WERI-Rb-1 (cell line): ENCODE measurements at regions not wholly inside any gene's neighbourhood (a gene's known extent, or its start where the extent isn't known, plus 50 kb on each side); places are given as distances from the start of the nearest gene placed in this dataset.

ENCODE experiments used
- DNase-seq: peaks from one replicate; pipeline ENCODE4 v3.0.0-alpha.2; 2020
- H3K27ac ChIP-seq: fragments of 250-450 bp; sonication (Bioruptor Pico); 2 replicates; pipeline ENCODE4 v1.5.1; 2020; ENCODE audit warnings: mild to moderate bottlenecking, moderate library complexity
- H3K27me3 ChIP-seq: fragments of 250-450 bp; sonication (Bioruptor Pico); 2 replicates; pipeline ENCODE4 v1.5.1; 2021; ENCODE audit warnings: mild to moderate bottlenecking, low read depth, moderate library complexity; ENCODE audit not compliant: insufficient read depth, severe bottlenecking
- H3K36me3 ChIP-seq: fragments of 250-450 bp; sonication (Bioruptor Pico); 2 replicates; pipeline ENCODE4 v1.5.1; 2020; ENCODE audit warnings: mild to moderate bottlenecking, moderate library complexity
- H3K4me3 ChIP-seq: 2 replicates; pipeline ENCODE4 v1.5.1; 2011; ENCODE audit warnings: low read depth, mild to moderate bottlenecking, control low read depth, low read length
- H3K9me3 ChIP-seq: fragments of 250-450 bp; sonication (Bioruptor Pico); 2 replicates; pipeline ENCODE4 v1.5.1; 2021; ENCODE audit warnings: mild to moderate bottlenecking, moderate library complexity; ENCODE audit not compliant: severe bottlenecking
- CTCF ChIP-seq: IDR thresholded peaks from 2 replicates; pipeline ENCODE4 v1.5.1; 2011; ENCODE audit warnings: low read depth, mild to moderate bottlenecking, control low read depth, inconsistent platforms, low read length

- TF ChIP-seq CTCF: no peak
- no peak overlapping the region for H3K4me3 ChIP-seq
- no peak for DNase-seq
These were observed 158.9 kb upstream of the TMEM106B start for GRCh38 chr7:12052211-12052610.

GRCh38 chr7:12053561-12053960 lies 157.5 kb upstream of the TMEM106B start:
- no peak for DNase-seq
- Histone ChIP-seq H3K9me3 (peaks cover 3% of the 10 kb centered on the region), H3K27ac (no peak overlapping the region), H3K4me3 (no peak overlapping the region), H3K36me3 (no peaks in the 10 kb centered on the region), H3K27me3 (no peaks in the 10 kb centered on the region)
- no peak for TF ChIP-seq CTCF

More at GRCh38 chr7:12052211-12052610, 158.9 kb upstream of the TMEM106B start:
- Histone ChIP-seq H3K27me3 (no peaks in the 10 kb centered on the region), H3K27ac (no peak overlapping the region), H3K9me3 (peaks cover 3% of the 10 kb centered on the region), H3K36me3 (no peaks in the 10 kb centered on the region)

- Histone ChIP-seq H3K4me3 (no peak overlapping the region), H3K27ac (no peak overlapping the region), H3K27me3 (no peaks in the 10 kb centered on the region), H3K36me3 (no peaks in the 10 kb centered on the region), H3K9me3 (peaks cover 3% of the 10 kb centered on the region)
- DNase-seq: no peak
- TF ChIP-seq CTCF: no peak
These were observed 156.3 kb upstream of the TMEM106B start for GRCh38 chr7:12054830-12055229.

- no peak for DNase-seq
- Histone ChIP-seq H3K9me3 (peaks cover 3% of the 10 kb centered on the region), H3K36me3 (no peaks in the 10 kb centered on the region), H3K4me3 (no peak overlapping the region), H3K27me3 (no peaks in the 10 kb centered on the region), H3K27ac (no peak overlapping the region)
- no peak for TF ChIP-seq CTCF
These were observed 154.7 kb upstream of the TMEM106B start for GRCh38 chr7:12056381-12056780.

- no peak for TF ChIP-seq CTCF
- H3K27me3 ChIP-seq: no peaks in the 10 kb centered on the region
- no peak overlapping the region for H3K4me3 ChIP-seq
- no peak overlapping the region for H3K27ac ChIP-seq
- peaks cover 3% of the 10 kb centered on the region for H3K9me3 ChIP-seq
- no peak for DNase-seq
- no peaks in the 10 kb centered on the region for H3K36me3 ChIP-seq
These were observed 154.1 kb upstream of the TMEM106B start for GRCh38 chr7:12056977-12057376.

GRCh38 chr7:12062062-12062461 lies 149.0 kb upstream of the TMEM106B start:
- Histone ChIP-seq H3K9me3 (no peaks in the 10 kb centered on the region), H3K27ac (no peak overlapping the region), H3K27me3 (no peaks in the 10 kb centered on the region), H3K36me3 (no peaks in the 10 kb centered on the region), H3K4me3 (no peak overlapping the region)
- no peak for DNase-seq
- TF ChIP-seq CTCF: peak; percentile 32
